Common myeloid progenitor, CD34-positive (primary cell): ENCODE measurements at regions not wholly inside any gene's neighbourhood (a gene's known extent, or its start where the extent isn't known, plus 50 kb on each side); places are given as distances from the start of the nearest gene placed in this dataset.

Source experiments
- CTCF ChIA-PET: fragments of 350-600 bp; sonication (Branson Sonifier 250); formaldehyde crosslinking; loops from one replicate; lab custom pipeline; 2021; ENCODE audit warnings: antibody characterized with exemption; lab: Charles Lee
- POLR2A ChIA-PET: fragments of 350-600 bp; sonication (Branson Sonifier 250); formaldehyde crosslinking; loops from one replicate; lab custom pipeline; 2021; ENCODE audit warnings: antibody characterized with exemption; lab: Charles Lee
- DNase-seq, 3 donors: peaks; one replicate each; pipeline versions ENCODE4 v3.0.0 to v3.0.0-alpha.2; 2013
- H3K27ac ChIP-seq, 2 experiments: 1 replicate in 1 of 2; 2 replicates in 1 of 2; pipeline ENCODE4 v1.7.0; 2013; ENCODE audit warnings: inconsistent platforms in 2 of 2, low read length in 2 of 2, mild to moderate bottlenecking in 2 of 2, low read depth in 1 of 2, moderate library complexity in 1 of 2; ENCODE audit not compliant: severe bottlenecking in 2 of 2, insufficient read depth in 1 of 2, poor library complexity in 1 of 2
- H3K27me3 ChIP-seq, 5 experiments: replicated peaks in 2 of 5; 1 replicate in 3 of 5; 2 replicates in 2 of 5; pipeline versions ENCODE4 v1.6.1 to v1.7.0; 2013; ENCODE audit warnings: low read length in 4 of 5, mild to moderate bottlenecking in 2 of 5, moderate library complexity in 2 of 5, inconsistent platforms in 1 of 5; ENCODE audit not compliant: insufficient read depth in 5 of 5, control insufficient read depth in 4 of 5
- H3K36me3 ChIP-seq, 4 experiments: 1 replicate in 2 of 4; 2 replicates in 2 of 4; pipeline versions ENCODE4 v1.6.1 to v1.7.0; 2013; ENCODE audit warnings: low read length in 3 of 4, control low read depth in 1 of 4, mild to moderate bottlenecking in 1 of 4; ENCODE audit not compliant: control insufficient read depth in 4 of 4, insufficient read depth in 4 of 4
- H3K4me1 ChIP-seq, 4 experiments: 1 replicate in 3 of 4; 2 replicates in 1 of 4; pipeline versions ENCODE4 v1.6.1 to v1.7.1; 2013; ENCODE audit warnings: low read length in 3 of 4, mild to moderate bottlenecking in 3 of 4, control low read depth in 1 of 4, inconsistent platforms in 1 of 4, moderate library complexity in 1 of 4; ENCODE audit not compliant: control insufficient read depth in 4 of 4, insufficient read depth in 4 of 4; ENCODE audit errors: control extremely low read depth in 1 of 4
- H3K4me3 ChIP-seq, 7 experiments: 1 replicate in 4 of 7; 2 replicates in 3 of 7; pipeline versions ENCODE4 v1.5.1 to v1.7.0; 2013; ENCODE audit warnings: mild to moderate bottlenecking in 7 of 7, low read length in 6 of 7, moderate library complexity in 6 of 7, inconsistent platforms in 2 of 7, low read depth in 2 of 7, control low read depth in 1 of 7; ENCODE audit not compliant: insufficient read depth in 4 of 7, control insufficient read depth in 1 of 7; ENCODE audit errors: extremely low read depth in 1 of 7
- H3K9me3 ChIP-seq, 5 experiments: 1 replicate in 4 of 5; 2 replicates in 1 of 5; pipeline versions ENCODE4 v1.6.1 to v1.7.1; 2013; ENCODE audit warnings: low read length in 4 of 5, mild to moderate bottlenecking in 2 of 5, inconsistent platforms in 1 of 5, low read depth in 1 of 5, moderate library complexity in 1 of 5; ENCODE audit not compliant: control insufficient read depth in 4 of 5, insufficient read depth in 2 of 5; ENCODE audit errors: control extremely low read depth in 1 of 5
- whole genome bisulfite sequencing: methylation state at CpG from one replicate; pipeline ENCODE4 v1.1.5; 2013; ENCODE audit not compliant: insufficient coverage; 5-methylcytosine and 5-hydroxymethylcytosine counted together

DNA sequence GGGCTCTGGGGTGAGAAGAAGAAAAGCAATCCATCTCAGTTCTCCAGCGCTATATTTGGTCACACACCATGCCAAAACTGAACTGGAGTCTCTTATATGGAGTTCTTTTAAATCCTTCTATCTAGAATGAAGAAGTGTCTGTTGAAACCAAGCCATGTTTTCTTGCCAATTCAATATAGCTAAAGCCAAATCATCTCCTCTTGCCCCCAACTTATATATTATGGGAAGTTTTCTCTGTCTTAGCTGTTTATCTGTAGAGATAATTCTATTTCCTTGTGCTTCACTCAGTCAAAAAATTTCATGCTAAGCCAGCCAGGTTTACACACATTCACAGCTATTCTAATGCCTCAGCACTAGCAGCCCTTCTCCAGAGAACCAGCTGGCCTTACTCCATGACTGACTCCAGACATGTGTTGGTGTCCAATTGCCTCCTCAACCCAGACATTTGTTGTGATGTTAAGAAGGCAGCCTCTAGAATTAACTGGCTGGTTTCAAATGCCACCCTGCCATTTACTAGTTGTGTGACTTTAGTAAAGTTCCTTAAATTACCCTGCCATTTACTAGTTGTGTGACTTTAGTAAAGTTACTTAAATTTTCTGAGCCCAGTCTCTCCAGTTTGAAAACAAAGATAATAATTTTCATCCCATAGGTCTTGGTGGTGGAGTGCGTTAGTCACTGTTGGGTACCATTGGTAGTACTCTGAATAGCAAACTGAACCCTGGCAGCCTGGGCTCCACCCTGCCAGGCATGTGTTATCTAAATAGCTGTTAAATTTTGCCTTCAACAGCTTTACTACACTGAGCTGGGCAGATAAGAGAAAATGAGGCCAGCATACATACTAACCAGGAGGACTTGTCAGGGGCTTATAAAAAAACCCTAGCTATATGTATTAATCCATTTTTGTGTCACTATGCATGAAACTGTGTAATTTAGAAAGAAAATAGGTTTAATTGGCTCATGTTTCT lies 525.1 kb downstream of the LMO7 start:
- Histone ChIP-seq H3K4me1 (no peaks in the 10 kb centered on the region), H3K27ac (no peak overlapping the region), H3K4me3 (no peak overlapping the region), H3K27me3 (no peaks in the 10 kb centered on the region), H3K36me3 (no peaks in the 10 kb centered on the region), H3K9me3 (no peaks in the 10 kb centered on the region)
- DNase-seq: no peak
- CTCF ChIA-PET: interaction anchor here (1.0 kb wide), 1 partner anchor 29 kb away, joined by 3 read pairs; no protein-coding TSS in a partner anchor
- POLR2A ChIA-PET: no interaction called here
- WGBS: no CpG with 5 or more reads among the region's 2 CpGs

DNA sequence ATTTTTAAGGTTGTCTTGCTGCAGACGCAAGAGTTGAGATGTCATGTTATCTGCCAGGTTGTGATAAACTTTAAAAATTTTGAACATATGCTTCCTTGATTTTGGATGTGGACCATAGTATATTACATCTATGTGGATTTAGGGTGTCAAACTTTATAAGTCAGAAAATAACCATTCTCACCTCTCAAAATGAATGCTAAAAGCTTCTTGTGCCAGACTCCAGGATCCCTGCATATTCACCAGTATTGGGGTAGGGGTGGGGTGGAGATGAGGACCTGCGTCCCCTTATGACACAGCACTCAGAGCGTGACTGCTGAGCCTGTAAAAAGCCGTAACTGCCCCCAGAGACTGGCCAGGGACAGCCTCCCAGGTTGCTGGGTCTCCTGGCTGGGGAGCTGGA lies 524.4 kb downstream of the LMO7 start:
- no peak for DNase-seq
- Histone ChIP-seq H3K4me3 (no peak overlapping the region), H3K9me3 (no peaks in the 10 kb centered on the region), H3K27ac (no peak overlapping the region), H3K27me3 (no peaks in the 10 kb centered on the region), H3K36me3 (no peaks in the 10 kb centered on the region), H3K4me1 (no peaks in the 10 kb centered on the region)
- ChIA-PET POLR2A (no interaction called here), CTCF (interaction anchor here (1.0 kb wide), 1 partner anchor 29 kb away, joined by 3 read pairs; no protein-coding TSS in a partner anchor)
- WGBS: 100% methylated on average over 3 of the region's 4 CpGs

GRCh38 chr13:76157926-76158325 lies 521.8 kb downstream of the LMO7 start:
- Histone ChIP-seq H3K27ac (no peak overlapping the region), H3K4me3 (no peak overlapping the region), H3K9me3 (no peaks in the 10 kb centered on the region), H3K4me1 (no peaks in the 10 kb centered on the region), H3K27me3 (no peaks in the 10 kb centered on the region), H3K36me3 (no peaks in the 10 kb centered on the region)
- POLR2A ChIA-PET: no interaction called here
- no peak for DNase-seq
- CTCF ChIA-PET: no interaction called here

DNA sequence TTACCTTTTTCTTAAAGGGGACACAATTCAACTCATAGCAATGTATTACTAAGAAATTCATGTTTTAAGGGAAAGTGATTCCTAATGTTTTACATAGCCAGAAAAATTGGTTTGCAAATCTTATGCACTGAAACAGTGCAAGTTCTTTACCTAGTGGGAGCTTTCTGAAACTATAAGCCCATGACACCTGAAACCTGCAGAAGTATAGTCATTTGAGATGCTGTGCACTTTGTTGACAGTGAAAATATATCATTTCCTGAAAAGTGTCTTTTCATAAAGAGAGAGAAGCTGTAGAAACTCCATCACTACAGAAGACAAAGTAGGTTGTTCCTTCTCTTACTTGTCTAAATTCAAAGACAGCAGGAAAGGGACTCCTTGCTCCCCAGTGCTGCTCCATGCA lies 517.1 kb downstream of the LMO7 start:
- ChIA-PET CTCF (no interaction called here), POLR2A (no interaction called here)
- H3K4me3 ChIP-seq: no peak overlapping the region
- H3K27me3 ChIP-seq: no peaks in the 10 kb centered on the region
- no peaks in the 10 kb centered on the region for H3K4me1 ChIP-seq
- no peaks in the 10 kb centered on the region for H3K36me3 ChIP-seq
- DNase-seq: no peak
- H3K27ac ChIP-seq: no peak overlapping the region
- H3K9me3 ChIP-seq: no peaks in the 10 kb centered on the region

GRCh38 chr13:76148926-76149325 lies 512.8 kb downstream of the LMO7 start:
- CTCF ChIA-PET: interaction anchor here (0.8 kb wide), 1 partner anchor 163 kb away, joined by 3 read pairs; no protein-coding TSS in a partner anchor
- no peak for DNase-seq
- POLR2A ChIA-PET: no interaction called here

GRCh38 chr13:76148374-76148773 lies 512.2 kb downstream of the LMO7 start:
- Histone ChIP-seq H3K27me3 (no peaks in the 10 kb centered on the region), H3K27ac (no peak overlapping the region), H3K36me3 (no peaks in the 10 kb centered on the region), H3K4me3 (no peak overlapping the region), H3K4me1 (no peaks in the 10 kb centered on the region), H3K9me3 (no peaks in the 10 kb centered on the region)
- ChIA-PET CTCF (interaction anchor here (0.8 kb wide), 1 partner anchor 163 kb away, joined by 3 read pairs; no protein-coding TSS in a partner anchor), POLR2A (no interaction called here)
- no peak for DNase-seq

More at GRCh38 chr13:76148926-76149325, 512.8 kb downstream of the LMO7 start:
- Histone ChIP-seq H3K27ac (no peak overlapping the region), H3K4me1 (no peaks in the 10 kb centered on the region), H3K9me3 (no peaks in the 10 kb centered on the region), H3K36me3 (no peaks in the 10 kb centered on the region), H3K27me3 (no peaks in the 10 kb centered on the region), H3K4me3 (no peak overlapping the region)
- no CpG with 5 or more reads among the region's 3 CpGs for WGBS

GRCh38 chr13:76132532-76132931 lies 496.4 kb downstream of the LMO7 start:
- no peak for DNase-seq
- ChIA-PET CTCF (interaction anchor here (0.6 kb wide), 2 partner anchors 32 to 485 kb away, joined by 3 to 4 read pairs; no protein-coding TSS in a partner anchor), POLR2A (no interaction called here)
- H3K36me3 ChIP-seq: no peaks in the 10 kb centered on the region
- no peaks in the 10 kb centered on the region for H3K4me1 ChIP-seq
- peaks cover 0 to 2% (median 0%) of the 10 kb centered on the region in 5 experiments for H3K9me3 ChIP-seq
- whole genome bisulfite sequencing: 100% methylated on average over 1 of the region's 1 CpG
- H3K27me3 ChIP-seq: no peaks in the 10 kb centered on the region
- no peak overlapping the region for H3K27ac ChIP-seq
- no peak overlapping the region for H3K4me3 ChIP-seq
